ENCODE measurements at regions not wholly inside any gene's neighbourhood (a gene's known extent, or its start where the extent isn't known, plus 50 kb on each side); places are given as distances from the start of the nearest gene placed in this dataset.

DNA sequence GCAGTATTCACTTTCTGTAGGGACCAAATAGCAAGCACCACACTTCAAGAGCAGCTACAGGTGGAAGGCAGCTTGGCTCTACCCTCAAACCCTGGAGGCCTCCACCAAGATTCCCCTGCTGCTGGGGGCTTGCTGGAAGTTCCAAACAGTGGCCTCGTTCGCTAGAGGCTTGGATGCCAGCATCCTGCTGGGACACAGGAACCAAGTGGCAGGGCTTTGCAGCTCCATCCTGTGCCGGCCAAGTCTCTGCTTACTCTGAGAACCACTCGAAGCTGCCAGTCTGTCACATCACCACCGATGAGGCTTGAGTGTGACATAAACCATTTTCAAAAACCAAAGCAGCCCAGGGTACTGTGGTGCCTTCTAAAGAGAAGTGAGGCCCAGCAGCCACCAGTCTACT lies 69.2 kb upstream of the UNC5B start:
- TF ChIP-seq, protein P1, sequence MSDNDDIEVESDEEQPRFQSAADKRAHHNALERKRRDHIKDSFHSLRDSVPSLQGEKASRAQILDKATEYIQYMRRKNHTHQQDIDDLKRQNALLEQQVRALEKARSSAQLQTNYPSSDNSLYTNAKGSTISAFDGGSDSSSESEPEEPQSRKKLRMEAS (IDR thresholded peaks at IDR 0.05): no peak
- TF ChIP-seq EP300 (IDR thresholded peaks at IDR 0.05; ENCODE audit: borderline replicate concordance): no peak
- TF ChIP-seq CREB1 (IDR thresholded peaks at IDR 0.05; ENCODE audit: low read depth): no peak
- no peak for TF ChIP-seq TCF12 (IDR thresholded peaks at IDR 0.05; ENCODE audit: low read depth)
- no peak for TF ChIP-seq TEAD4 (IDR thresholded peaks at IDR 0.05)
- TF ChIP-seq, protein P2, sequence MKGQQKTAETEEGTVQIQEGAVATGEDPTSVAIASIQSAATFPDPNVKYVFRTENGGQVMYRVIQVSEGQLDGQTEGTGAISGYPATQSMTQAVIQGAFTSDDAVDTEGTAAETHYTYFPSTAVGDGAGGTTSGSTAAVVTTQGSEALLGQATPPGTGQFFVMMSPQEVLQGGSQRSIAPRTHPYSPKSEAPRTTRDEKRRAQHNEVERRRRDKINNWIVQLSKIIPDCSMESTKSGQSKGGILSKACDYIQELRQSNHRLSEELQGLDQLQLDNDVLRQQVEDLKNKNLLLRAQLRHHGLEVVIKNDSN (IDR thresholded peaks at IDR 0.05): no peak
- TF ChIP-seq EGR1 (IDR thresholded peaks at IDR 0.05): no peak
- no peak for TF ChIP-seq CEBPB (IDR thresholded peaks at IDR 0.05)
- no peak for TF ChIP-seq NFIC (IDR thresholded peaks at IDR 0.05)
- TF ChIP-seq TAF1 (IDR thresholded peaks at IDR 0.05; ENCODE audit: low read depth): no peak
- TF ChIP-seq ZBTB7A (IDR thresholded peaks at IDR 0.05; ENCODE audit: low read depth): no peak
- TF ChIP-seq YY1 (IDR thresholded peaks at IDR 0.05; ENCODE audit: low read depth): no peak
- no peak for TF ChIP-seq RAD21 (IDR thresholded peaks at IDR 0.05; ENCODE audit: low read depth)
- TF ChIP-seq, protein P3, sequence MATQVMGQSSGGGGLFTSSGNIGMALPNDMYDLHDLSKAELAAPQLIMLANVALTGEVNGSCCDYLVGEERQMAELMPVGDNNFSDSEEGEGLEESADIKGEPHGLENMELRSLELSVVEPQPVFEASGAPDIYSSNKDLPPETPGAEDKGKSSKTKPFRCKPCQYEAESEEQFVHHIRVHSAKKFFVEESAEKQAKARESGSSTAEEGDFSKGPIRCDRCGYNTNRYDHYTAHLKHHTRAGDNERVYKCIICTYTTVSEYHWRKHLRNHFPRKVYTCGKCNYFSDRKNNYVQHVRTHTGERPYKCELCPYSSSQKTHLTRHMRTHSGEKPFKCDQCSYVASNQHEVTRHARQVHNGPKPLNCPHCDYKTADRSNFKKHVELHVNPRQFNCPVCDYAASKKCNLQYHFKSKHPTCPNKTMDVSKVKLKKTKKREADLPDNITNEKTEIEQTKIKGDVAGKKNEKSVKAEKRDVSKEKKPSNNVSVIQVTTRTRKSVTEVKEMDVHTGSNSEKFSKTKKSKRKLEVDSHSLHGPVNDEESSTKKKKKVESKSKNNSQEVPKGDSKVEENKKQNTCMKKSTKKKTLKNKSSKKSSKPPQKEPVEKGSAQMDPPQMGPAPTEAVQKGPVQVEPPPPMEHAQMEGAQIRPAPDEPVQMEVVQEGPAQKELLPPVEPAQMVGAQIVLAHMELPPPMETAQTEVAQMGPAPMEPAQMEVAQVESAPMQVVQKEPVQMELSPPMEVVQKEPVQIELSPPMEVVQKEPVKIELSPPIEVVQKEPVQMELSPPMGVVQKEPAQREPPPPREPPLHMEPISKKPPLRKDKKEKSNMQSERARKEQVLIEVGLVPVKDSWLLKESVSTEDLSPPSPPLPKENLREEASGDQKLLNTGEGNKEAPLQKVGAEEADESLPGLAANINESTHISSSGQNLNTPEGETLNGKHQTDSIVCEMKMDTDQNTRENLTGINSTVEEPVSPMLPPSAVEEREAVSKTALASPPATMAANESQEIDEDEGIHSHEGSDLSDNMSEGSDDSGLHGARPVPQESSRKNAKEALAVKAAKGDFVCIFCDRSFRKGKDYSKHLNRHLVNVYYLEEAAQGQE (IDR thresholded peaks at IDR 0.05; ENCODE audit: low read depth): no peak
- no peak for TF ChIP-seq FOXM1 (IDR thresholded peaks at IDR 0.05; ENCODE audit: borderline replicate concordance, low read depth)

DNA sequence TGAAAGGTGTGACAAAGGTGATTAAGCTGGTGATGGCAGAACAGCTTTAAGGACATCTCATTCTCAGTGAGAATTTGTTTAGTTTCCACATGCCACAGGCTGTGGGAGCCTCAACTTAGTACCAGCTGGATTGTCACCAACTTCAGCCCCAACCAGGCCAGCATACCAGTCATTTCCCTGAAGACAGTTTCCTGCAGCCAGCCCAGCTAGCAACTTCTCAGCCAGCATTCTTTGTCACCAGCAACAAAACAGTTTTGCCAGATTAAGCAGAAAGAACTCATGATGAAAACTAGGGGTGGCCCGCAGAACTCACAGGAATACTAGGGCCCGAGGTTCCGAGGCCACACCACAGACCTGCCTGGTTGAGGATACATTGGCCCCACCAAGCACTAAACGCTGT lies 68.8 kb upstream of the UNC5B start:
- TF ChIP-seq TAF1 (IDR thresholded peaks at IDR 0.05; ENCODE audit: low read depth) (no peak), FOXM1 (IDR thresholded peaks at IDR 0.05; ENCODE audit: borderline replicate concordance, low read depth) (no peak), CREB1 (IDR thresholded peaks at IDR 0.05; ENCODE audit: low read depth) (no peak)

DNA sequence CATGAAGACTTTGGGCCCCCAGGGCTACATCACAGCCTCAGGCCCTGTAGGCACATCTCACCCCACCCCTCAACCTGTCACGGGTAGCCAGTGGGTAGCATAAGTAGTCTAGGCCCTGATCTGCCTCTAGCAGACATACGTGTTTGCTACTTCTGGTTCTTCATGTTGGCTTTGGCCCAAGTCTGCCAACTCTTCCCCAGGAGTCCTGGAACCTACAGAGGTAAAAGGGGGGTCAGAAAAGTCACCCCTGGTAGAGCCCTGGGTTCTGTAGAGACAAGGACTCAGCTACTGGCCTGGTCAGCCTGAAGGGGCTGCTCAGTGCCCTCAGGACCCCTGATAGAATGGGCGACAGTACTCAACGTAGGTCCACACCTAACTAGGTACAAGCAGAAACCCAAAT lies 67.5 kb upstream of the UNC5B start:
- TF ChIP-seq NFIC (IDR thresholded peaks at IDR 0.05): no peak
- TF ChIP-seq TEAD4 (IDR thresholded peaks at IDR 0.05): no peak
- TF ChIP-seq CREB1 (IDR thresholded peaks at IDR 0.05; ENCODE audit: low read depth): no peak

DNA sequence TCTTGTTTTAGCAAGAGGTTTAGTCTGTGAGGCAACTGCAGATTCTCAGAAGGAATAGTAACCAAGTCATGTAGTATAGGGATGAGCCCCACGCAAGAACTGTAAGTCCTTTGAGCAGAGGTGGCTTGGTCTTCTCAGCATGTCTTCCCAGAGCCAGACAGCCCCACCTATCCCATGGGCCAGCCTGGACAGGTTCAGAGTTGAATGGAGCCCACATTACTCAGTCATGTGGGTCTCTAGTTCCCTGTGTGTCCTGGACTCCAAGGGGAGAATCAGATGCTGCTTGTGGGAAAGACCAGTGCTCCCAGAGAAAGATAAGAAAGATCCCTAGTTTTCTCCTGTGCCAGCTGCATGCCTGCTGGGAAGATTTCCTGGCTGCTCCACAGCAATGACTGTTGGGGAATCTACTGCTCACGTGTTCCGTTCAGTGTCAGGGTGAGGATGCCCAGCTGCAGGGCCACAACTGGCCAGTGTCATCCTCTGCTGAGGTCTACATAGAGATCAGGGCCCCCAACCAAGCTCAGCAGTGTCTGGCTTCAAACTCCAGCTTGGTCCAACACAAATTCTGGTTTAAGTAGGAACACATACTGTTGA lies 66.9 kb upstream of the UNC5B start:
- no peak for TF ChIP-seq RAD21 (IDR thresholded peaks at IDR 0.05; ENCODE audit: low read depth)
- TF ChIP-seq EP300 (IDR thresholded peaks at IDR 0.05; ENCODE audit: borderline replicate concordance): no peak
- TF ChIP-seq, protein P3 (IDR thresholded peaks at IDR 0.05; ENCODE audit: low read depth): no peak
- TF ChIP-seq TAF1 (IDR thresholded peaks at IDR 0.05; ENCODE audit: low read depth): no peak
- TF ChIP-seq, protein P1 (IDR thresholded peaks at IDR 0.05): no peak
- no peak for TF ChIP-seq EGR1 (IDR thresholded peaks at IDR 0.05)
- TF ChIP-seq NFIC (IDR thresholded peaks at IDR 0.05): no peak
- TF ChIP-seq CEBPB (IDR thresholded peaks at IDR 0.05): no peak
- no peak for TF ChIP-seq TCF12 (IDR thresholded peaks at IDR 0.05; ENCODE audit: low read depth)
- no peak for TF ChIP-seq FOXM1 (IDR thresholded peaks at IDR 0.05; ENCODE audit: borderline replicate concordance, low read depth)
- TF ChIP-seq, protein P2 (IDR thresholded peaks at IDR 0.05): no peak
- TF ChIP-seq ZBTB7A (IDR thresholded peaks at IDR 0.05; ENCODE audit: low read depth): no peak
- TF ChIP-seq YY1 (IDR thresholded peaks at IDR 0.05; ENCODE audit: low read depth): no peak
- TF ChIP-seq TEAD4 (IDR thresholded peaks at IDR 0.05): no peak
- TF ChIP-seq CREB1 (IDR thresholded peaks at IDR 0.05; ENCODE audit: low read depth): no peak

DNA sequence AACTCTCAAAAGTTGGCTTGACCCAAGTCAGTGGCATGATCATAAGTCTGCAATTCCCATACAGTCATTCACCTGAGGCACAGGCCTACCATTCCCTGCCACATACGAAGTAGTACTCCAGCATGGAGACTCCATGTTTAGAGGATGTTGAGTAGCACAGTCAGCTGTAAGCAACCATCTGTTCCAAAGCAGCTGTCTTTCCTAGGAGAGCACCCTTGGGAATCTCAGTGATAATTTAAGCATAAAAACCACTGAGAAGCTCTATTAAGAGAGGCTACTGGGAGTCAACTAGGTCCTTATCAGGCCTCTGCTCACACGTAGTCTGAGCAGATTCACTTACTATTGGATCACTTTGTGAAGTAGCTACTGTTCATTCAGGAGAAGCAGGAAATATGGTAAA lies 61.6 kb upstream of the UNC5B start:
- TF ChIP-seq CEBPB (IDR thresholded peaks at IDR 0.05): no peak
- TF ChIP-seq RAD21 (IDR thresholded peaks at IDR 0.05; ENCODE audit: low read depth): no peak
- no peak for TF ChIP-seq TEAD4 (IDR thresholded peaks at IDR 0.05)
- TF ChIP-seq NFIC (IDR thresholded peaks at IDR 0.05): no peak
- TF ChIP-seq TCF12 (IDR thresholded peaks at IDR 0.05; ENCODE audit: low read depth): no peak
- TF ChIP-seq CREB1 (IDR thresholded peaks at IDR 0.05; ENCODE audit: low read depth): no peak
- TF ChIP-seq, protein P1 (IDR thresholded peaks at IDR 0.05): no peak

DNA sequence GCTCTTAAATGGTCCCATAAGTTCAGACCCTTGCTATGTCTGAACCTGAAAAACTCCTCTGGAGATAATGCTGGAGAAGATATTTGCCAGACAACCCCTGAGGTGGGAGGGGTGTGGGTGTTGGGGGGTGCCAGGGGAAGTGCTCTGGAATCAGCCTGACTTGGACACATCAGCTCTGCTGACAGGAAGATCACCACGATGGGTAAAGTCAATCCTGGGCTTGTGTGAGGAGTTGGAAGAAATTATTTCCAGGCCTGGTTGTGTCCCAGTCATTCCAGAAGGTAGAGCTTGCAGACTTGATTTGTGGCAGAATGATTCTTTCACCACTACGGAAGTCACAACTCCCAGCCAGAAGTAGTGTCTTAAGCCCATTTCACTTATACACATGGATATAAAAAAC lies 60.3 kb upstream of the UNC5B start:
- TF ChIP-seq, protein P3 (IDR thresholded peaks at IDR 0.05; ENCODE audit: low read depth): no peak
- TF ChIP-seq CEBPB (IDR thresholded peaks at IDR 0.05) (no peak), NFIC (IDR thresholded peaks at IDR 0.05) (no peak), YY1 (IDR thresholded peaks at IDR 0.05; ENCODE audit: low read depth) (no peak), EP300 (IDR thresholded peaks at IDR 0.05; ENCODE audit: borderline replicate concordance) (no peak), ZBTB7A (IDR thresholded peaks at IDR 0.05; ENCODE audit: low read depth) (no peak), EGR1 (IDR thresholded peaks at IDR 0.05) (no peak), RAD21 (IDR thresholded peaks at IDR 0.05; ENCODE audit: low read depth) (no peak), TCF12 (IDR thresholded peaks at IDR 0.05; ENCODE audit: low read depth) (no peak), TEAD4 (IDR thresholded peaks at IDR 0.05) (no peak), FOXM1 (IDR thresholded peaks at IDR 0.05; ENCODE audit: borderline replicate concordance, low read depth) (no peak), CREB1 (IDR thresholded peaks at IDR 0.05; ENCODE audit: low read depth) (no peak)
- TF ChIP-seq, protein P1 (IDR thresholded peaks at IDR 0.05): no peak
- TF ChIP-seq, protein P2 (IDR thresholded peaks at IDR 0.05): no peak

Measured in Ishikawa (cell line).